H1 (cell line): ENCODE measurements at regions not wholly inside any gene's neighbourhood (a gene's known extent, or its start where the extent isn't known, plus 50 kb on each side); places are given as distances from the start of the nearest gene placed in this dataset.

Experiments used
- CTCF ChIA-PET: fragments of 300-600 bp; sonication (Branson Sonifier 250); formaldehyde crosslinking; loops from one replicate; lab custom pipeline; 2021; ENCODE audit not compliant: partially characterized antibody; lab: Charles Lee
- POLR2A ChIA-PET: fragments of 300-600 bp; sonication (Branson Sonifier 250); formaldehyde crosslinking; loops from one replicate; lab custom pipeline; 2021; ENCODE audit warnings: inconsistent platforms; ENCODE audit not compliant: partially characterized antibody; lab: Charles Lee
- DNase-seq, 2 experiments: peaks; one replicate each; pipeline versions ENCODE4 v3.0.0 to v3.0.0-alpha.2; 2010 to 2022; ENCODE audit warnings: low spot score in 2 of 2, low read depth in 1 of 2, mixed read lengths in 1 of 2
- FAIRE-seq: peaks from 2 replicates; lab custom pipeline; 2011; peaks lifted over from hg19 to GRCh38; lab: Jason Lieb, UNC
- H2AFZ ChIP-seq: 2 replicates; pipeline ENCODE4 v1.8.1; 2012; ENCODE audit warnings: low read length, inconsistent platforms
- H2AK5ac ChIP-seq: 2 replicates; pipeline ENCODE4 v1.6.1; 2013; ENCODE audit warnings: low read depth, low read length
- H2BK120ac ChIP-seq: replicated peaks from 2 replicates; pipeline ENCODE3; 2013; ENCODE audit warnings: low read depth, low read length, inconsistent platforms
- H2BK12ac ChIP-seq: 2 replicates; pipeline ENCODE4 v1.6.1; 2013; ENCODE audit warnings: low read depth, low read length
- H2BK15ac ChIP-seq: 2 replicates; pipeline ENCODE4 v1.6.1; 2013; ENCODE audit warnings: low read length
- H2BK20ac ChIP-seq: 2 replicates; pipeline ENCODE4 v1.6.1; 2013; ENCODE audit warnings: low read length
- H2BK5ac ChIP-seq: 2 replicates; pipeline ENCODE4 v1.6.1; 2013; ENCODE audit warnings: low read depth, low read length
- H3K14ac ChIP-seq: 2 replicates; pipeline ENCODE4 v1.6.1; 2013; ENCODE audit warnings: inconsistent platforms; ENCODE audit not compliant: insufficient read length
- H3K18ac ChIP-seq: 2 replicates; pipeline ENCODE4 v1.6.1; 2013; ENCODE audit warnings: low read length; ENCODE audit errors: extremely low read depth
- H3K23ac ChIP-seq: 2 replicates; pipeline ENCODE4 v1.6.1; 2013; ENCODE audit warnings: inconsistent platforms; ENCODE audit not compliant: insufficient read length
- H3K23me2 ChIP-seq: 2 replicates; pipeline ENCODE4 v1.6.1; 2013; ENCODE audit warnings: low read depth, low read length
- H3K27ac ChIP-seq: 2 replicates; pipeline ENCODE4 v1.6.1; 2011; ENCODE audit warnings: low read depth, low read length, inconsistent platforms
- H3K27me3 ChIP-seq, 4 experiments: replicated peaks in 1 of 4; 1 replicate in 1 of 4; 2 replicates in 3 of 4; pipeline versions ENCODE4 v1.6.1 to v1.8.1; 2011 to 2013; ENCODE audit warnings: low read length in 3 of 4, mild to moderate bottlenecking in 3 of 4, inconsistent platforms in 2 of 4, mixed read lengths in 2 of 4, moderate library complexity in 1 of 4; ENCODE audit not compliant: control insufficient read depth in 3 of 4, insufficient read depth in 3 of 4; ENCODE audit errors: extremely low read depth in 1 of 4
- H3K36me3 ChIP-seq, 4 experiments: 2 replicates each; pipeline versions ENCODE4 v1.6.1 to v1.8.1; 2011 to 2013; ENCODE audit warnings: mild to moderate bottlenecking in 4 of 4, low read length in 3 of 4, moderate library complexity in 2 of 4, control low read depth in 1 of 4, inconsistent platforms in 1 of 4; ENCODE audit not compliant: insufficient read depth in 4 of 4, control insufficient read depth in 2 of 4
- H3K4ac ChIP-seq: replicated peaks from 2 replicates; pipeline ENCODE3; 2013; ENCODE audit warnings: low read length, low read depth, mixed read lengths, inconsistent platforms; ENCODE audit not compliant: insufficient read length
- H3K4me1 ChIP-seq, 4 experiments: replicated peaks in 1 of 4; 1 replicate in 1 of 4; 2 replicates in 3 of 4; pipeline versions ENCODE4 v1.6.1 to v1.8.1; 2011 to 2013; ENCODE audit warnings: low read length in 3 of 4, inconsistent platforms in 2 of 4, mixed read lengths in 1 of 4; ENCODE audit not compliant: insufficient read depth in 4 of 4, control insufficient read depth in 3 of 4
- H3K4me2 ChIP-seq, 2 experiments: 2 replicates each; pipeline versions ENCODE4 v1.6.1 to v1.8.1; 2011 to 2013; ENCODE audit warnings: low read depth in 2 of 2, low read length in 2 of 2, control low read depth in 1 of 2, inconsistent platforms in 1 of 2, mild to moderate bottlenecking in 1 of 2; ENCODE audit not compliant: insufficient read depth in 1 of 2
- H3K4me3 ChIP-seq, 4 experiments: fragments of 200-600, 300-600 bp in 1 of 4; sonication (generic), shearing (Covaris generic), sonication (Bioruptor Twin) in 1 of 4; 2 replicates each; pipeline versions ENCODE4 v1.5.1 to v1.8.1; 2011 to 2016; ENCODE audit warnings: low read length in 4 of 4, low read depth in 3 of 4, control low read depth in 2 of 4, inconsistent platforms in 2 of 4, mild to moderate bottlenecking in 2 of 4, mixed read lengths in 1 of 4, moderate library complexity in 1 of 4; ENCODE audit not compliant: insufficient read depth in 2 of 4; ENCODE audit errors: extremely low read depth in 1 of 4
- H3K56ac ChIP-seq: replicated peaks from 2 replicates; pipeline ENCODE3; 2013; ENCODE audit warnings: low read depth, mild to moderate bottlenecking, mixed read lengths, low read length, inconsistent platforms; ENCODE audit not compliant: insufficient read length
- H3K79me1 ChIP-seq: 2 replicates; pipeline ENCODE4 v1.6.1; 2013; ENCODE audit warnings: low read depth, low read length, control low read depth
- H3K79me2 ChIP-seq, 2 experiments: 2 replicates each; pipeline versions ENCODE4 v1.6.1 to v1.8.1; 2012 to 2013; ENCODE audit warnings: low read length in 2 of 2, mild to moderate bottlenecking in 2 of 2, inconsistent platforms in 1 of 2; ENCODE audit not compliant: insufficient read depth in 2 of 2, control insufficient read depth in 1 of 2
- H3K9ac ChIP-seq, 4 experiments: replicated peaks in 1 of 4; 1 replicate in 1 of 4; 2 replicates in 3 of 4; pipeline versions ENCODE4 v1.6.1 to v1.8.1; 2011 to 2013; ENCODE audit warnings: low read depth in 3 of 4, low read length in 3 of 4, control low read depth in 2 of 4, mild to moderate bottlenecking in 2 of 4, moderate library complexity in 2 of 4, inconsistent platforms in 1 of 4; ENCODE audit errors: extremely low read depth in 1 of 4
- H3K9me3 ChIP-seq, 2 experiments: 2 replicates each; pipeline versions ENCODE4 v1.6.1 to v1.8.1; 2012 to 2013; ENCODE audit warnings: mild to moderate bottlenecking in 2 of 2, moderate library complexity in 2 of 2, control low read depth in 1 of 2, inconsistent platforms in 1 of 2, low read depth in 1 of 2, low read length in 1 of 2, mixed read lengths in 1 of 2; ENCODE audit not compliant: insufficient read depth in 2 of 2
- H4K20me1 ChIP-seq, 2 experiments: replicated peaks in 1 of 2; 2 replicates each; pipeline versions ENCODE3 to v1.8.1; 2011 to 2013; ENCODE audit warnings: inconsistent platforms in 2 of 2, low read length in 2 of 2, mild to moderate bottlenecking in 1 of 2; ENCODE audit not compliant: insufficient read depth in 2 of 2, control insufficient read depth in 1 of 2
- H4K5ac ChIP-seq: 2 replicates; pipeline ENCODE4 v1.6.1; 2013; ENCODE audit warnings: low read length, low read depth, mixed read lengths, inconsistent platforms; ENCODE audit not compliant: insufficient read length
- H4K8ac ChIP-seq: 2 replicates; pipeline ENCODE4 v1.8.0; 2013; ENCODE audit warnings: mild to moderate bottlenecking, moderate library complexity, low read length, inconsistent platforms; ENCODE audit not compliant: insufficient read depth; ENCODE audit errors: extremely low read depth
- H4K91ac ChIP-seq: replicated peaks from 2 replicates; pipeline ENCODE3; 2013; ENCODE audit warnings: low read length, mixed read lengths, inconsistent platforms; ENCODE audit not compliant: insufficient read length
- BACH1 ChIP-seq: IDR thresholded peaks from 2 replicates; pipeline ENCODE4 v1.6.1; 2012; ENCODE audit warnings: low read length, improper control_type of control experiment
- CBX8 ChIP-seq: fragments of 300-800, 300-1000 bp; sonication (generic); IDR thresholded peaks from 2 replicates; pipeline ENCODE4 v1.7.1; 2016; ENCODE audit warnings: low read depth, low read length, borderline replicate concordance
- CHD1 ChIP-seq: IDR thresholded peaks from 2 replicates; pipeline ENCODE4 v1.6.1; 2012; ENCODE audit warnings: low read depth, low read length, improper control_type of control experiment
- CREB1 ChIP-seq: IDR thresholded peaks from 2 replicates; pipeline ENCODE4 v1.6.1; 2012; ENCODE audit warnings: inconsistent platforms
- EP300 ChIP-seq, 2 experiments: IDR thresholded peaks; 1 replicate in 1 of 2; 2 replicates in 1 of 2; pipeline ENCODE4 v1.6.1; 2011 to 2012; ENCODE audit warnings: low read depth in 2 of 2, low read length in 2 of 2, mild to moderate bottlenecking in 2 of 2, borderline replicate concordance in 1 of 2, inconsistent platforms in 1 of 2, moderate library complexity in 1 of 2
- HDAC2 ChIP-seq, 2 experiments: fragments of 300-600 bp in 1 of 2; sonication (generic) in 1 of 2; IDR thresholded peaks; 2 replicates each; pipeline ENCODE4 v1.6.1; 2011 to 2012; ENCODE audit warnings: low read depth in 2 of 2, low read length in 2 of 2, mild to moderate bottlenecking in 2 of 2, moderate library complexity in 2 of 2, borderline replicate concordance in 1 of 2, inconsistent platforms in 1 of 2
- NRF1 ChIP-seq: IDR thresholded peaks from 2 replicates; pipeline ENCODE4 v1.6.1; 2011; ENCODE audit warnings: mild to moderate bottlenecking, low read depth, low read length, improper control_type of control experiment
- SIN3A ChIP-seq, 2 experiments: IDR thresholded peaks in 1 of 2; conservative IDR thresholded peaks in 1 of 2; 2 replicates each; pipeline ENCODE4 v1.6.1; 2011 to 2012; ENCODE audit warnings: low read length in 2 of 2, improper control_type of control experiment in 1 of 2, low read depth in 1 of 2, mild to moderate bottlenecking in 1 of 2
- SIRT6 ChIP-seq: IDR thresholded peaks from one replicate; pipeline ENCODE4 v1.7.1; 2012; ENCODE audit warnings: low read length, inconsistent platforms
- SP1 ChIP-seq: IDR thresholded peaks from 2 replicates; pipeline ENCODE4 v1.6.1; 2011; ENCODE audit warnings: low read depth, low read length
- TAF1 ChIP-seq: IDR thresholded peaks from 2 replicates; pipeline ENCODE4 v1.6.1; 2011; ENCODE audit warnings: mild to moderate bottlenecking, low read depth, low read length
- TAF7 ChIP-seq: optimal IDR thresholded peaks from 2 replicates; pipeline ENCODE3; 2011; ENCODE audit warnings: low read depth, mild to moderate bottlenecking, inconsistent platforms, low read length, moderate library complexity, borderline replicate concordance
- WGBS, 2 experiments: shearing (Covaris generic) in 1 of 2; methylation state at CpG; one replicate each; pipeline versions ENCODE4 v1.1.6 to v1.1.7; 2013 to 2015; ENCODE audit warnings: low lambda C conversion rate in 2 of 2, mixed read lengths in 2 of 2, inconsistent platforms in 1 of 2, low coverage in 1 of 2, missing lambda C conversion rate in 1 of 2; ENCODE audit not compliant: insufficient replicate concordance in 2 of 2, insufficient coverage in 1 of 2, insufficient read length in 1 of 2; ENCODE audit errors: extremely low coverage in 1 of 2, missing lambda C conversion rate in 1 of 2; 5-methylcytosine and 5-hydroxymethylcytosine counted together
- TF ChIP-seq, protein P1 (sequence below): IDR thresholded peaks from 2 replicates; pipeline ENCODE4 v1.6.1; 2012; ENCODE audit warnings: inconsistent platforms

DNA sequence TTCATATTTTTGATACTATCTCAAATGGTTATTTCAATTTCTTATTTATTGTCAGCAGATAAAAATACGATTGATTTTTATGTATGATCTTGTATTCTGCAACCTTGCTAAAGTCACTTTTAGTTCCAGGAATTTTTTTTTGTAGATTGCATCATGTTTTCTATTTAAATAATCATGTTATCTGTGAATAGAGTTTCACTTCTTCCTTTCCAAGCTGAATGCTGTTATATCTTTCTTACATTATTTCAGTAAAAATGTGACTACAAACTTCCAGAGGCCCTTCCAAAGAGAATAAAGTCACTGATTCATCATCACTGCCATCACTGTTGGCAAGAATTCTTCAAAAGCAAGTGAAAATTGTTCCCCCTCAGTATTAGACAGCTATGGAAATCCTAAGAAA is 104.7 kb upstream of the RAP1B start:
- H4K5ac ChIP-seq, result no peak overlapping the region
- no peaks in the 10 kb centered on the region for H3K36me3 ChIP-seq
- FAIRE-seq (no peak), DNase-seq (no peak)
- no peaks in the 10 kb centered on the region for H3K9me3 ChIP-seq
- no peak overlapping the region for H3K56ac ChIP-seq
- H3K18ac ChIP-seq, result no peak overlapping the region
- H4K20me1 ChIP-seq, result no peaks in the 10 kb centered on the region
- H2BK120ac ChIP-seq, result no peak overlapping the region
- H3K23me2 ChIP-seq, result no peaks in the 10 kb centered on the region
- H3K79me1 ChIP-seq, result no peaks in the 10 kb centered on the region
- H2AK5ac ChIP-seq, result no peak overlapping the region
- POLR2A ChIA-PET, result interaction anchor here (0.6 to 1.0 kb wide), 3 partner anchors 8 to 147 kb away, joined by 3 to 5 read pairs (median 4); no protein-coding TSS in a partner anchor
- WGBS, 2 experiments, result 83% methylated on average over 1 of the region's 1 CpG; no CpG with 5 or more reads in 1 of the 2 experiments
- H3K27me3 ChIP-seq, result no peaks in the 10 kb centered on the region; a peak in 1 of 7 replicates
- no peak overlapping the region for H2BK15ac ChIP-seq
- no peak overlapping the region for H3K23ac ChIP-seq
- no peak overlapping the region for H3K4me2 ChIP-seq
- H2BK5ac ChIP-seq, result no peak overlapping the region
- no peak overlapping the region for H3K14ac ChIP-seq
- H3K4me3 ChIP-seq, result no peak overlapping the region
- H2BK12ac ChIP-seq, result no peak overlapping the region
- H2BK20ac ChIP-seq, result no peak overlapping the region
- no peak overlapping the region for H2AFZ ChIP-seq
- no peak overlapping the region for H4K91ac ChIP-seq
- H3K27ac ChIP-seq, result no peak overlapping the region
- no peak for TF ChIP-seq BACH1
- no peak for TF ChIP-seq SIN3A (conservative IDR thresholded peaks at IDR 0.05 in 1 of 2, IDR thresholded peaks at IDR 0.05 in 1 of 2; ENCODE audit: low read depth in 1 of 2, low read length in 2 of 2)
- no peak for TF ChIP-seq CBX8
- no peak for TF ChIP-seq HDAC2 (IDR thresholded peaks at IDR 0.05; ENCODE audit: borderline replicate concordance in 1 of 2, low read depth in 2 of 2, low read length in 2 of 2)
- TF ChIP-seq SIRT6, result no peak
- no peak for TF ChIP-seq CHD1
- TF ChIP-seq NRF1, result no peak
- TF ChIP-seq, protein P1, sequence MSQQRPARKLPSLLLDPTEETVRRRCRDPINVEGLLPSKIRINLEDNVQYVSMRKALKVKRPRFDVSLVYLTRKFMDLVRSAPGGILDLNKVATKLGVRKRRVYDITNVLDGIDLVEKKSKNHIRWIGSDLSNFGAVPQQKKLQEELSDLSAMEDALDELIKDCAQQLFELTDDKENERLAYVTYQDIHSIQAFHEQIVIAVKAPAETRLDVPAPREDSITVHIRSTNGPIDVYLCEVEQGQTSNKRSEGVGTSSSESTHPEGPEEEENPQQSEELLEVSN, result no peak
- no peak for TF ChIP-seq EP300 (IDR thresholded peaks at IDR 0.05; ENCODE audit: borderline replicate concordance in 1 of 2, low read depth in 2 of 2, low read length in 2 of 2)
- no peak for TF ChIP-seq SP1
- no peak for TF ChIP-seq TAF7
- no peak for TF ChIP-seq TAF1
- TF ChIP-seq CREB1, result no peak
- CTCF ChIA-PET, result no interaction called here
- H3K4ac ChIP-seq, result no peak overlapping the region
- no peaks in the 10 kb centered on the region for H3K4me1 ChIP-seq
- H3K9ac ChIP-seq, result no peak overlapping the region
- no peak overlapping the region for H4K8ac ChIP-seq
- H3K79me2 ChIP-seq, result no peaks in the 10 kb centered on the region
